GM23248 (cell line): ENCODE measurements at regions not wholly inside any gene's neighbourhood (a gene's known extent, or its start where the extent isn't known, plus 50 kb on each side); places are given as distances from the start of the nearest gene placed in this dataset.

ENCODE experiments used
- DNase-seq: peaks from one replicate; pipeline ENCODE4 v3.0.0-alpha.2; 2015
- H2AFZ ChIP-seq: fragments of 200-600 bp; sonication (generic); 2 replicates; pipeline ENCODE4 v1.6.1; 2016; ENCODE audit warnings: antibody characterized with exemption
- H3F3A ChIP-seq: fragments of 200-600 bp; sonication (generic); 2 replicates; pipeline ENCODE4 v1.6.1; 2016; ENCODE audit warnings: mild to moderate bottlenecking, antibody characterized with exemption, mixed run types; ENCODE audit not compliant: insufficient read depth
- H3K27ac ChIP-seq: fragments of 200-600 bp; sonication (generic); 2 replicates; pipeline ENCODE4 v1.5.1; 2016; ENCODE audit warnings: mild to moderate bottlenecking
- H3K27me3 ChIP-seq: fragments of 200-600 bp; sonication (generic); replicated peaks from 2 replicates; pipeline ENCODE4 v1.6.1; 2016; ENCODE audit warnings: mild to moderate bottlenecking; ENCODE audit not compliant: insufficient read depth
- H3K36me3 ChIP-seq: fragments of 200-600 bp; sonication (generic); 2 replicates; pipeline ENCODE4 v1.6.1; 2016; ENCODE audit warnings: low read depth, mild to moderate bottlenecking
- H3K4me1 ChIP-seq: fragments of 200-600 bp; sonication (generic); 2 replicates; pipeline ENCODE4 v1.6.1; 2016; ENCODE audit warnings: mild to moderate bottlenecking; ENCODE audit not compliant: insufficient read depth
- H3K4me2 ChIP-seq: fragments of 200-600 bp; sonication (generic); one replicate; pipeline ENCODE4 v1.6.1; 2016; ENCODE audit warnings: mild to moderate bottlenecking; ENCODE audit not compliant: unreplicated experiment
- H3K4me3 ChIP-seq: fragments of 200-600 bp; sonication (generic); 2 replicates; pipeline ENCODE4 v1.5.1; 2016; ENCODE audit warnings: mild to moderate bottlenecking
- H3K79me2 ChIP-seq: fragments of 200-600 bp; sonication (generic); 2 replicates; pipeline ENCODE4 v1.6.1; 2016; ENCODE audit warnings: mild to moderate bottlenecking; ENCODE audit not compliant: insufficient read depth
- H3K9ac ChIP-seq: fragments of 200-600 bp; sonication (generic); 2 replicates; pipeline ENCODE4 v1.6.1; 2016; ENCODE audit warnings: mild to moderate bottlenecking
- H3K9me2 ChIP-seq: fragments of 200-600 bp; sonication (generic); 2 replicates; pipeline ENCODE4 v1.6.1; 2016; ENCODE audit warnings: mixed run types, mild to moderate bottlenecking, moderate library complexity; ENCODE audit not compliant: insufficient read depth
- H3K9me3 ChIP-seq: fragments of 200-600 bp; sonication (generic); one replicate; pipeline ENCODE4 v1.6.1; 2017; ENCODE audit warnings: low read depth
- H4K20me1 ChIP-seq: fragments of 200-600 bp; sonication (generic); 2 replicates; pipeline ENCODE4 v1.6.0; 2016; ENCODE audit not compliant: insufficient read depth
- EZH2 ChIP-seq: fragments of 200-600 bp; sonication (generic); IDR thresholded peaks from 2 replicates; pipeline ENCODE4 v1.6.1; 2018; ENCODE audit warnings: antibody characterized with exemption, mild to moderate bottlenecking; ENCODE audit not compliant: insufficient read depth, poor library complexity, severe bottlenecking
- EZH2phosphoT487 ChIP-seq: fragments of 200-600 bp; sonication (generic); IDR thresholded peaks from 2 replicates; pipeline ENCODE4 v1.6.1; 2018; ENCODE audit warnings: antibody characterized with exemption, moderate library complexity, mild to moderate bottlenecking, low read depth; ENCODE audit not compliant: insufficient read depth
- WGBS, 2 experiments: methylation state at CpG; one replicate each; pipeline ENCODE4 v1.1.6; 2015 to 2017; ENCODE audit warnings: low lambda C conversion rate in 2 of 2, low coverage in 1 of 2; ENCODE audit errors: missing lambda C conversion rate in 2 of 2; 5-methylcytosine and 5-hydroxymethylcytosine counted together
- in situ Hi-C: fragments of 300-500 bp; cut with MboI; formaldehyde crosslinking; loops from 2 replicates; pipeline ENCODE4 v1.15.0; 2020

DNA sequence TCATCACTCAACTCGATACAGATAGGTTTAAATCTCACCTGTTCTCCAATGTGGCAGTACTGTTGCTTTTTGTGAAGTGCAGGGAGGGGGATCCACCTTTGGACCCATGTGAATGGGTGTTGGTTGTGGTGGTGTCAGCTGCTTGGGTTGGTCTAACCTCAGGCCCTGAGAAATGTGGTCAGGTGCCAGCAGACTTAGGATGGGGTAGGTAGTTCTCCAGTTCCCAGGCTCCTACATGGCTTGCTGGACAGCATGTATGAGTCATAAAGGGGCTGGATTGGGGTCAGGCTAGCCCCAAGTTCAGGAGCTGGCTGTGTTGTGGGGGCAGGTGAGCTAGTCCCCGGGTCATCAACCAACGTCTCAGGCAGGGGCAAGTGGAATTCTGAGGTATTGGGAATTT lies 472.6 kb upstream of the CNTNAP2 start:
- no peak overlapping the region for H3K4me2 ChIP-seq
- H3K27me3 ChIP-seq = no peaks in the 10 kb centered on the region
- H3K27ac ChIP-seq = no peak overlapping the region
- no peaks in the 10 kb centered on the region for H3K4me1 ChIP-seq
- H3K9me3 ChIP-seq = peaks cover 10% of the 10 kb centered on the region
- in situ Hi-C loops = no loop called here
- no peak for DNase-seq
- no peaks in the 10 kb centered on the region for H3K9me2 ChIP-seq
- no peaks in the 10 kb centered on the region for H3K79me2 ChIP-seq
- H3K4me3 ChIP-seq = no peak overlapping the region
- no peak overlapping the region for H2AFZ ChIP-seq
- H3K9ac ChIP-seq = no peak overlapping the region
- no peaks in the 10 kb centered on the region for H3K36me3 ChIP-seq
- H3F3A ChIP-seq = no peaks in the 10 kb centered on the region
- WGBS, 2 experiments = 14 to 19% methylated on average over 3 of the region's 3 CpGs
- TF ChIP-seq EZH2 (no peak), EZH2phosphoT487 (no peak)
- no peaks in the 10 kb centered on the region for H4K20me1 ChIP-seq

DNA sequence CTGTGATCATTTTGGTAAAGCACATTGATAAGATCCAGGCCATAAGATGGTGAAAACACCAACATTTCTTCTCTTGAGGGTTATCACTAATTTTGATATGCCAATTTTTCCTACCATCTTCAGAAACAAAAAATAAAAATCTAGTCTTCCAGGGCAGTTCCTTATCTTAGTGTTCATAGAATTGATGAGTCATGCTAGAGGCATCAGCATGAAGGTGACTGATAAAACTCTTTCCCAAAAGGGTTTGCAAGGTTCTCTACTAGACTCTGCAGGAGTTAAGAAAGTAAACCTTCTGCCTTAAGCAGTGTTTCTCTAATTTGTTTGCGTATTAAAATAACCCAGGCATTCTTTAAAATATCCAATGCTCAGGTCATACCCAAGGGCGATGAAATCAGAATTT lies 483.1 kb upstream of the CNTNAP2 start:
- no peak overlapping the region for H2AFZ ChIP-seq
- H4K20me1 ChIP-seq = no peaks in the 10 kb centered on the region
- WGBS, 2 experiments = 13 to 21% methylated on average over 2 of the region's 2 CpGs
- H3K4me3 ChIP-seq = no peak overlapping the region
- no peaks in the 10 kb centered on the region for H3K27me3 ChIP-seq
- no peaks in the 10 kb centered on the region for H3K9me2 ChIP-seq
- no peaks in the 10 kb centered on the region for H3F3A ChIP-seq
- in situ Hi-C loops = no loop called here
- no peaks in the 10 kb centered on the region for H3K36me3 ChIP-seq
- H3K9me3 ChIP-seq = no peaks in the 10 kb centered on the region
- H3K79me2 ChIP-seq = no peaks in the 10 kb centered on the region
- H3K4me1 ChIP-seq = no peaks in the 10 kb centered on the region
- H3K27ac ChIP-seq = no peak overlapping the region
- no peak overlapping the region for H3K4me2 ChIP-seq
- no peak for DNase-seq
- no peak for TF ChIP-seq EZH2
- TF ChIP-seq EZH2phosphoT487 = no peak
- H3K9ac ChIP-seq = no peak overlapping the region

DNA sequence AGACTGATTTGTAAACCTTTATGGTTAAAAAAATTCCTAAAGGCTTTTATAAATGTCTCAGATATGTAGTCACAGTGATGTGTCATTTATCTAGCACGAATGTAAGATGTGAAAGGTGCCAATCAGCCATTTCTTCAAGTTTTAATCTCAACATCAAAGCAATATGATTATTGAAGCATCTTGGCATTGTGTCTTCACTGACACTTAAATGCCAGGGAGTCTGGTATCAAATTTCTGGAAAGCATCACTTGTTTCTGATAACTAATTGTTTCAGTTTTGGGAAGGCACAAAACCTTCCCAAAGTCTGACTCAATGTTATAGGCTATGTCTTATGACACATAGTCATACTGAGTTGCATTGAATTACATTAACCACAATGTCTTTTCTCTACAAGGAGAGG lies 492.0 kb upstream of the CNTNAP2 start:
- Histone ChIP-seq H3F3A (no peaks in the 10 kb centered on the region), H4K20me1 (no peaks in the 10 kb centered on the region), H3K9me3 (peaks cover 5% of the 10 kb centered on the region), H3K4me3 (no peak overlapping the region), H3K9me2 (no peaks in the 10 kb centered on the region), H3K9ac (no peak overlapping the region), H3K79me2 (no peaks in the 10 kb centered on the region), H3K4me1 (no peaks in the 10 kb centered on the region), H3K27ac (no peak overlapping the region), H3K36me3 (no peaks in the 10 kb centered on the region), H3K4me2 (no peak overlapping the region), H2AFZ (no peak overlapping the region), H3K27me3 (no peaks in the 10 kb centered on the region)
- DNase-seq = no peak
- in situ Hi-C loops = no loop called here
- 15 to 42% methylated on average over 1 of the region's 1 CpG for WGBS, 2 experiments
- no peak for TF ChIP-seq EZH2
- TF ChIP-seq EZH2phosphoT487 = no peak

DNA sequence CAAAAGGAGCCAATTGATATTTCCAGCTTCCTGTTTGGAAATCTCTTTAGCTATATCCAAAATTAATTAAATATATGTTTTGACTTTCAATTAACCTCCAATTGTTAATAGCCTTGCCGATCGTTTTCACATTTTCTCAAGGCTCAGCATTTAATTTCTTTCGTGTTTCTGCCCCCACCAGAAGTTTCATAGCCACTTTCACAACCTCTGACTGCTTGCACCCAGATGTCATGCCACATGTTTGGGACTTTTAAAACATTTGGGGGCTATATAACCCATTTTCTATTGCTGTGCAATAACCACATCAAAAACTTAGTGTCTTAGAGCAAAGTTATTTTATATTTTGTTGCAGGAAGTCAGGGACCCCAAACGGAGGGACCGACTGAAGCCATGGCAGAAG lies 510.6 kb upstream of the CNTNAP2 start:
- H4K20me1 ChIP-seq = no peaks in the 10 kb centered on the region

DNA sequence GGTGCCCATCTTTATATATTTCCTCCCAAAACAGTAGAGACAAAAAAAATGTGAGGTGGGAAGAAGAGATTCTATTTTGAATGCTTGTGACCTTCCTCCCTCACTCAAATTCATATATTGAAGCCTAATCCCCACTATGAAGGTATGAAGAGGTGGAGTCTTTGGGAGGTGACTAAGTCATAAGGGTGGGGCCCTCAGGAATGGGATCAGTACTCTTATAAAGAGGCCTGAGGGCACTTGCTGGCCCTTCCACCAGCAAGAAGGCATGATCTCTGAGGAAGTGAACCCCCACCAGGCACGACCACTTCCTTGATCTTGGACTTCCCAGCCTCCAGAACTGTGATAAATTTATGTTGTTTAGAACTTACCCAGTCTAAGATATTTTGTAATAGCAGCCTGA lies 517.2 kb upstream of the CNTNAP2 start:
- no peak overlapping the region for H3K27ac ChIP-seq
- no peak overlapping the region for H3K4me2 ChIP-seq
- TF ChIP-seq EZH2 = no peak
- no peak for TF ChIP-seq EZH2phosphoT487
- no peaks in the 10 kb centered on the region for H3K9me3 ChIP-seq
- H4K20me1 ChIP-seq = no peaks in the 10 kb centered on the region
- H3K9ac ChIP-seq = no peak overlapping the region
- no peaks in the 10 kb centered on the region for H3K79me2 ChIP-seq
- no peaks in the 10 kb centered on the region for H3K9me2 ChIP-seq
- in situ Hi-C loops = no loop called here
- no peak for DNase-seq
- H3K36me3 ChIP-seq = no peaks in the 10 kb centered on the region
- no peaks in the 10 kb centered on the region for H3K4me1 ChIP-seq
- H3K27me3 ChIP-seq = no peaks in the 10 kb centered on the region
- no peak overlapping the region for H2AFZ ChIP-seq
- 0 to 13% methylated on average over 1 of the region's 1 CpG for WGBS, 2 experiments
- no peak overlapping the region for H3K4me3 ChIP-seq
- no peaks in the 10 kb centered on the region for H3F3A ChIP-seq

More for the DNA sequence above, 510.6 kb upstream of the CNTNAP2 start:
- H3K4me1 ChIP-seq = no peaks in the 10 kb centered on the region
- H3K4me3 ChIP-seq = no peak overlapping the region
- in situ Hi-C loops = no loop called here
- no peaks in the 10 kb centered on the region for H3F3A ChIP-seq
- no peaks in the 10 kb centered on the region for H3K36me3 ChIP-seq
- TF ChIP-seq EZH2phosphoT487 (no peak), EZH2 (no peak)
- peaks cover 9% of the 10 kb centered on the region for H3K9me3 ChIP-seq
- DNase-seq = no peak
- no peaks in the 10 kb centered on the region for H3K9me2 ChIP-seq
- no peaks in the 10 kb centered on the region for H3K79me2 ChIP-seq
- H3K4me2 ChIP-seq = no peak overlapping the region
- no peak overlapping the region for H3K27ac ChIP-seq
- H3K9ac ChIP-seq = no peak overlapping the region
- H3K27me3 ChIP-seq = no peaks in the 10 kb centered on the region
- H2AFZ ChIP-seq = no peak overlapping the region
- WGBS, 2 experiments = 6 to 9% methylated on average over 5 of the region's 5 CpGs
